WERI-Rb-1 (cell line): ENCODE measurements at regions not wholly inside any gene's neighbourhood (a gene's known extent, or its start where the extent isn't known, plus 50 kb on each side); places are given as distances from the start of the nearest gene placed in this dataset.

Source experiments
- DNase-seq: peaks from one replicate; pipeline ENCODE4 v3.0.0-alpha.2; 2020
- H3K27ac ChIP-seq: fragments of 250-450 bp; sonication (Bioruptor Pico); 2 replicates; pipeline ENCODE4 v1.5.1; 2020; ENCODE audit warnings: mild to moderate bottlenecking, moderate library complexity
- H3K27me3 ChIP-seq: fragments of 250-450 bp; sonication (Bioruptor Pico); 2 replicates; pipeline ENCODE4 v1.5.1; 2021; ENCODE audit warnings: mild to moderate bottlenecking, low read depth, moderate library complexity; ENCODE audit not compliant: insufficient read depth, severe bottlenecking
- H3K36me3 ChIP-seq: fragments of 250-450 bp; sonication (Bioruptor Pico); 2 replicates; pipeline ENCODE4 v1.5.1; 2020; ENCODE audit warnings: mild to moderate bottlenecking, moderate library complexity
- H3K4me3 ChIP-seq: 2 replicates; pipeline ENCODE4 v1.5.1; 2011; ENCODE audit warnings: low read depth, mild to moderate bottlenecking, control low read depth, low read length
- H3K9me3 ChIP-seq: fragments of 250-450 bp; sonication (Bioruptor Pico); 2 replicates; pipeline ENCODE4 v1.5.1; 2021; ENCODE audit warnings: mild to moderate bottlenecking, moderate library complexity; ENCODE audit not compliant: severe bottlenecking
- CTCF ChIP-seq: IDR thresholded peaks from 2 replicates; pipeline ENCODE4 v1.5.1; 2011; ENCODE audit warnings: low read depth, mild to moderate bottlenecking, control low read depth, inconsistent platforms, low read length

- no peak for TF ChIP-seq CTCF
- no peak overlapping the region for H3K4me3 ChIP-seq
- no peaks in the 10 kb centered on the region for H3K36me3 ChIP-seq
- DNase-seq: peak; percentile 3
- no peaks in the 10 kb centered on the region for H3K27me3 ChIP-seq
- peaks cover 4% of the 10 kb centered on the region for H3K9me3 ChIP-seq
- H3K27ac ChIP-seq: no peak overlapping the region
These were observed 349.3 kb upstream of the SALL3 start for GRCh38 chr18:78630356-78630755.

GRCh38 chr18:78630981-78631510 is 348.6 kb upstream of the SALL3 start:
- DNase-seq: peak; percentile 8
- Histone ChIP-seq H3K36me3 (no peaks in the 10 kb centered on the region), H3K4me3 (no peak overlapping the region), H3K27ac (no peak overlapping the region), H3K9me3 (peaks cover 4% of the 10 kb centered on the region), H3K27me3 (no peaks in the 10 kb centered on the region)
- no peak for TF ChIP-seq CTCF

GRCh38 chr18:78632111-78632541 is 347.5 kb upstream of the SALL3 start:
- TF ChIP-seq CTCF: 0 out of 2 replicates have a peak, but pooled peaks have one; percentile 26
- no peak overlapping the region for H3K27ac ChIP-seq

GRCh38 chr18:78634061-78634696 is 345.4 kb upstream of the SALL3 start:
- Histone ChIP-seq H3K4me3 (no peak overlapping the region), H3K9me3 (peaks cover 4% of the 10 kb centered on the region), H3K27ac (no peak overlapping the region), H3K36me3 (no peaks in the 10 kb centered on the region), H3K27me3 (no peaks in the 10 kb centered on the region)
- DNase-seq: peak; percentile 6
- TF ChIP-seq CTCF: no peak

More at GRCh38 chr18:78632111-78632541, 347.5 kb upstream of the SALL3 start:
- H3K27me3 ChIP-seq: no peaks in the 10 kb centered on the region
- H3K9me3 ChIP-seq: peaks cover 4% of the 10 kb centered on the region
- no peak overlapping the region for H3K4me3 ChIP-seq
- DNase-seq: peak; percentile 41
- H3K36me3 ChIP-seq: no peaks in the 10 kb centered on the region

GRCh38 chr18:78635093-78635800 is 344.4 kb upstream of the SALL3 start:
- TF ChIP-seq CTCF: no peak
- H3K4me3 ChIP-seq: no peak overlapping the region
- H3K9me3 ChIP-seq: no peaks in the 10 kb centered on the region
- H3K27me3 ChIP-seq: no peaks in the 10 kb centered on the region
- no peaks in the 10 kb centered on the region for H3K36me3 ChIP-seq
- peak; percentile 7 for DNase-seq
- H3K27ac ChIP-seq: no peak overlapping the region
